H9 (cell line): ENCODE measurements at regions not wholly inside any gene's neighbourhood (a gene's known extent, or its start where the extent isn't known, plus 50 kb on each side); places are given as distances from the start of the nearest gene placed in this dataset.

Experiments used
- DNase-seq: peaks from one replicate; pipeline ENCODE4 v3.0.0-alpha.2; 2017
- H2AFZ ChIP-seq: one replicate; pipeline ENCODE4 v1.6.1; 2013; ENCODE audit warnings: mild to moderate bottlenecking, low read length, control low read depth, moderate library complexity
- H2AK5ac ChIP-seq: 2 replicates; pipeline ENCODE4 v1.6.1; 2013; ENCODE audit warnings: low read length, control low read depth, mixed read lengths; ENCODE audit not compliant: insufficient read length
- H2BK120ac ChIP-seq: one replicate; pipeline ENCODE4 v1.6.1; 2013; ENCODE audit warnings: low read depth, mild to moderate bottlenecking, low read length, control low read depth, inconsistent platforms; ENCODE audit not compliant: poor library complexity, severe bottlenecking
- H2BK12ac ChIP-seq: 2 replicates; pipeline ENCODE4 v1.6.1; 2013; ENCODE audit warnings: low read length, control low read depth, mixed read lengths, low read depth; ENCODE audit not compliant: insufficient read length
- H2BK15ac ChIP-seq: 2 replicates; pipeline ENCODE4 v1.6.1; 2013; ENCODE audit warnings: low read depth, low read length, control low read depth
- H2BK20ac ChIP-seq: one replicate; pipeline ENCODE4 v1.6.1; 2013; ENCODE audit warnings: low read depth, mild to moderate bottlenecking, low read length, control low read depth, inconsistent platforms; ENCODE audit not compliant: poor library complexity, severe bottlenecking
- H2BK5ac ChIP-seq: 2 replicates; pipeline ENCODE4 v1.6.1; 2013; ENCODE audit warnings: low read length, control low read depth, mixed read lengths; ENCODE audit not compliant: insufficient read length
- H3K14ac ChIP-seq: 2 replicates; pipeline ENCODE4 v1.6.1; 2013; ENCODE audit warnings: low read length, control low read depth; ENCODE audit not compliant: insufficient read depth
- H3K18ac ChIP-seq: 2 replicates; pipeline ENCODE4 v1.6.1; 2013; ENCODE audit warnings: low read depth, mild to moderate bottlenecking, mixed read lengths, low read length, control low read depth; ENCODE audit not compliant: insufficient read length
- H3K23ac ChIP-seq: 2 replicates; pipeline ENCODE4 v1.6.1; 2013; ENCODE audit warnings: low read length, control low read depth, mixed read lengths, low read depth; ENCODE audit not compliant: insufficient read length
- H3K23me2 ChIP-seq: 2 replicates; pipeline ENCODE4 v1.6.1; 2013; ENCODE audit warnings: low read depth, mild to moderate bottlenecking, mixed read lengths, low read length, control low read depth; ENCODE audit not compliant: insufficient read length, poor library complexity, severe bottlenecking
- H3K27ac ChIP-seq: 2 replicates; pipeline ENCODE4 v1.5.1; 2013; ENCODE audit warnings: low read length, control low read depth, mixed read lengths, low read depth; ENCODE audit not compliant: insufficient read length
- H3K27me3 ChIP-seq: 2 replicates; pipeline ENCODE4 v1.6.1; 2013; ENCODE audit warnings: low read length, control low read depth, inconsistent platforms; ENCODE audit not compliant: insufficient read depth
- H3K4ac ChIP-seq: 2 replicates; pipeline ENCODE4 v1.6.1; 2013; ENCODE audit warnings: low read depth, mild to moderate bottlenecking, control low read depth, inconsistent platforms, low read length, moderate library complexity
- H3K4me1 ChIP-seq: 2 replicates; pipeline ENCODE4 v1.6.1; 2013; ENCODE audit warnings: low read length, control low read depth, inconsistent platforms; ENCODE audit not compliant: insufficient read depth
- H3K4me2 ChIP-seq: 2 replicates; pipeline ENCODE4 v1.6.1; 2013; ENCODE audit warnings: low read length, control low read depth, mixed read lengths; ENCODE audit not compliant: insufficient read length, insufficient read depth
- H3K56ac ChIP-seq: 2 replicates; pipeline ENCODE4 v1.6.1; 2013; ENCODE audit warnings: low read depth, mild to moderate bottlenecking, mixed read lengths, low read length, control low read depth; ENCODE audit not compliant: insufficient read length
- H3K79me1 ChIP-seq: 2 replicates; pipeline ENCODE4 v1.6.1; 2013; ENCODE audit warnings: low read depth, mild to moderate bottlenecking, moderate library complexity, low read length, control low read depth, inconsistent platforms; ENCODE audit not compliant: insufficient read depth, poor library complexity, severe bottlenecking
- H3K79me2 ChIP-seq: 2 replicates; pipeline ENCODE4 v1.6.1; 2013; ENCODE audit warnings: low read length, control low read depth, inconsistent platforms; ENCODE audit not compliant: insufficient read depth
- H3K9ac ChIP-seq: 2 replicates; pipeline ENCODE4 v1.6.1; 2013; ENCODE audit warnings: low read length, control low read depth, mixed read lengths; ENCODE audit not compliant: insufficient read length; ENCODE audit errors: extremely low read depth
- H3K9me3 ChIP-seq: one replicate; pipeline ENCODE4 v1.6.1; 2013; ENCODE audit warnings: low read depth, low read length, inconsistent platforms; ENCODE audit not compliant: control insufficient read depth
- H3T11ph ChIP-seq: one replicate; pipeline ENCODE4 v1.6.1; 2013; ENCODE audit warnings: mild to moderate bottlenecking, low read length, control low read depth, inconsistent platforms
- H4K20me1 ChIP-seq: one replicate; pipeline ENCODE4 v1.6.1; 2013; ENCODE audit not compliant: control insufficient read depth, insufficient read length, insufficient read depth
- H4K5ac ChIP-seq: 2 replicates; pipeline ENCODE4 v1.6.1; 2013; ENCODE audit warnings: low read depth, mild to moderate bottlenecking, mixed read lengths, low read length, control low read depth; ENCODE audit not compliant: insufficient read length
- H4K8ac ChIP-seq: replicated peaks from 2 replicates; pipeline ENCODE4 v1.6.1; 2013; ENCODE audit warnings: low read length, control low read depth, mixed read lengths, low read depth; ENCODE audit not compliant: insufficient read length
- H4K91ac ChIP-seq: 2 replicates; pipeline ENCODE4 v1.6.1; 2013; ENCODE audit warnings: low read depth, mild to moderate bottlenecking, moderate library complexity, mixed read lengths, low read length, control low read depth; ENCODE audit not compliant: insufficient read length
- H3K27ac Mint-ChIP-seq, 3 experiments: 2 replicates in 2 of 3; 3 replicates in 1 of 3; pipeline ENCODE4 v1.8.0; 2020 to 2021; ENCODE audit warnings: mixed read lengths in 3 of 3, mild to moderate bottlenecking in 1 of 3, moderate library complexity in 1 of 3
- H3K27me3 Mint-ChIP-seq: 2 replicates; pipeline ENCODE4 v1.8.0; 2021; ENCODE audit warnings: low read depth, mild to moderate bottlenecking, moderate library complexity, mixed read lengths
- H3K36me3 Mint-ChIP-seq, 3 experiments: 2 replicates in 2 of 3; 3 replicates in 1 of 3; pipeline ENCODE4 v1.8.0; 2020 to 2021; ENCODE audit warnings: low read depth in 3 of 3, mixed read lengths in 3 of 3; ENCODE audit not compliant: insufficient read depth in 1 of 3
- H3K4me1 Mint-ChIP-seq, 2 experiments: 2 replicates each; pipeline ENCODE4 v1.8.0; 2020; ENCODE audit warnings: mixed read lengths in 2 of 2
- H3K4me3 Mint-ChIP-seq, 2 experiments: 2 replicates in 1 of 2; 3 replicates in 1 of 2; pipeline ENCODE4 v1.8.0; 2020 to 2021; ENCODE audit warnings: mild to moderate bottlenecking in 2 of 2, mixed read lengths in 2 of 2, moderate library complexity in 1 of 2
- H3K9me3 Mint-ChIP-seq, 2 experiments: 2 replicates in 1 of 2; 3 replicates in 1 of 2; pipeline ENCODE4 v1.8.0; 2020; ENCODE audit warnings: mild to moderate bottlenecking in 2 of 2, mixed read lengths in 2 of 2, moderate library complexity in 1 of 2
- CTCF ChIP-seq: fragments of 200-600 bp; sonication (generic); conservative IDR thresholded peaks from 3 replicates; pipeline ENCODE4 v1.8.0; 2021; ENCODE audit warnings: antibody characterized with exemption, mild to moderate bottlenecking
- WGBS: extraction: QIAGEN DNeasy Blood & Tissue Kit; methylation state at CpG from one replicate; pipeline ENCODE4 v1.1.7; 2013; ENCODE audit warnings: missing lambda C conversion rate, low lambda C conversion rate, mixed read lengths; ENCODE audit not compliant: insufficient read length; ENCODE audit errors: extremely low coverage; 5-methylcytosine and 5-hydroxymethylcytosine counted together

DNA sequence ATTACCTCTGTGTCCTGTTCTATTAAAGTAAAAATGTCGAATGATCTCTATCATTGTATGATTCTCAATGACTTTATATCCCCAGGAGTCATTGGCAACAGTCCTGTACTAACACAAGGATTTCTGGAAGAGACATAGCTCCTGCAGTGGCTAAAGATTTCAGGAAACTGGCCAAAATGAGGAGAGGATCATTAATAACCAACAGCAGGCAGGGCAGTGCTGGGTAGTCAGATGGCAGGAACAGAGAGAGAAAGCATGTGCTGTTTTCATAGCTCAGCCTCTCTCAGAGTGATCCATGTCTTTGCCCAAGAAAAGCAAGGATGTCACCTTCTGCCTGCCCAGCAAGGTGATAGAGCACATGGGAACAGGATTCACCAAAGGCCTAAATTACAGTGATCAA, 604.7 kb upstream of the PLXNA2 start:
- H2BK12ac ChIP-seq, result no peak overlapping the region
- H3K4me1 Mint-ChIP-seq, result no peaks in the 10 kb centered on the region

More for the DNA sequence above, 604.7 kb upstream of the PLXNA2 start:
- H3K36me3 Mint-ChIP-seq, result no peaks in the 10 kb centered on the region; a peak in 1 of 7 replicates
- Histone ChIP-seq H2BK15ac (no peak overlapping the region), H2AFZ (no peak overlapping the region), H3K18ac (no peak overlapping the region), H2BK5ac (no peak overlapping the region), H3K27ac (no peak overlapping the region), H2BK20ac (no peak overlapping the region), H3K23me2 (no peaks in the 10 kb centered on the region), H2AK5ac (no peak overlapping the region), H3T11ph (no peak overlapping the region), H3K4ac (no peak overlapping the region), H4K20me1 (no peaks in the 10 kb centered on the region), H3K9me3 (no peaks in the 10 kb centered on the region), H3K14ac (no peak overlapping the region), H3K56ac (no peak overlapping the region), H3K23ac (no peak overlapping the region), H3K79me2 (no peaks in the 10 kb centered on the region), H3K4me1 (no peaks in the 10 kb centered on the region), H4K91ac (no peak overlapping the region), H4K5ac (no peak overlapping the region), H3K27me3 (no peaks in the 10 kb centered on the region), H3K9ac (no peak overlapping the region), H3K79me1 (no peaks in the 10 kb centered on the region), H4K8ac (no peak overlapping the region), H2BK120ac (no peak overlapping the region), H3K4me2 (no peak overlapping the region)
- no CpG with 5 or more reads among the region's 1 CpG for WGBS
- TF ChIP-seq CTCF, result no peak
- no peak overlapping the region for H3K4me3 Mint-ChIP-seq
- no peak for DNase-seq
- H3K27me3 Mint-ChIP-seq, result no peaks in the 10 kb centered on the region; the same call in 1 of the 2 replicates
- no peaks in the 10 kb centered on the region; a peak in 1 of 5 replicates for H3K9me3 Mint-ChIP-seq
- H3K27ac Mint-ChIP-seq, result no peak overlapping the region; a peak in 1 of 7 replicates
